ENCODE measurements at regions not wholly inside any gene's neighbourhood (a gene's known extent, or its start where the extent isn't known, plus 50 kb on each side); places are given as distances from the start of the nearest gene placed in this dataset.

DNA sequence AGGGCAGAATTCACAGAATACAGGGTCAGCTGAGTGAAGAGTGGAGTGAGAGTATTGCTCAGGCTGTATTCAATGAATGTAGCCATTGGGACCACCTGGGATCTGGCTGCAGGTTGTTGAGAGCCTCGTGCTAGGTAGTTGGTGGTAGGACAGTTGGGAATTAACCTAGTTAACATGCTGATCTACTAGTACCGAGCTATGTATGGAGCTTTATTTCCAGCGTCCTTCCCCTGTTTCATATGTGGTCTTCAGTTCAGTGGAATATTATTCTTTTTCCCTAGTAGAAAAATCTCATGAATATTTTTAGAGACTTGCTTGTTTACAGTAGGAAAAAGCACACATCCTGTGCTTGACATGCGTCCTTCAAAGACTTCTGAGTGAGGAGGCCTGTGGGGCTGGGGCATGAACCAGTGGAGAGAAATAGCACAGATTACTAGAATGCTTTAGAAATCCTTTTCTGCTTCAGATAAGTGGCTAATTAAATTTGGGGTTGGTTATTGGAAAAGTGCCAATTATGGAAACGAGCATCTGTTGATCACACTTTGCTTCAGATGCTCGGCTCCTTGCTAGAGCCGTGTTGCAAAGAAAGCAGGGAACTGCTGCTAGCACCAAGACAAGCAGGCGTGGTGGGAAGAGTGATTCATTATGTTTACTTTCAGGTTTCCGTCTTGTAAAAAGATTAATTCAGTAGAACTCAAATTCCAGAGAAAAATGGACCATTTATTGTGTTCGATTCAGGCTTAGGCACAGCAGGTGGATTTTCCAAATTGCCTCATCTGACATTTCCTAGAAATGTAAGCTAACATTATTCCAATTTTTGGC, 53.6 kb downstream of the ARF6 start:
- Mint-ChIP-seq H3K4me3 (peak overlapping the region; percentile 0), H3K4me1 (peaks cover 50 to 52% of the 10 kb centered on the region in 2 donors), H3K36me3 (no peaks in the 10 kb centered on the region), H3K27me3 (ENCODE audit: low read depth in 2 of 2) (no peaks in the 10 kb centered on the region), H3K27ac (peak overlapping the region; percentile 77 to 86), H3K9me3 (peaks cover 0 to 3% of the 10 kb centered on the region in 2 donors)
- TF ChIP-seq, protein P1, sequence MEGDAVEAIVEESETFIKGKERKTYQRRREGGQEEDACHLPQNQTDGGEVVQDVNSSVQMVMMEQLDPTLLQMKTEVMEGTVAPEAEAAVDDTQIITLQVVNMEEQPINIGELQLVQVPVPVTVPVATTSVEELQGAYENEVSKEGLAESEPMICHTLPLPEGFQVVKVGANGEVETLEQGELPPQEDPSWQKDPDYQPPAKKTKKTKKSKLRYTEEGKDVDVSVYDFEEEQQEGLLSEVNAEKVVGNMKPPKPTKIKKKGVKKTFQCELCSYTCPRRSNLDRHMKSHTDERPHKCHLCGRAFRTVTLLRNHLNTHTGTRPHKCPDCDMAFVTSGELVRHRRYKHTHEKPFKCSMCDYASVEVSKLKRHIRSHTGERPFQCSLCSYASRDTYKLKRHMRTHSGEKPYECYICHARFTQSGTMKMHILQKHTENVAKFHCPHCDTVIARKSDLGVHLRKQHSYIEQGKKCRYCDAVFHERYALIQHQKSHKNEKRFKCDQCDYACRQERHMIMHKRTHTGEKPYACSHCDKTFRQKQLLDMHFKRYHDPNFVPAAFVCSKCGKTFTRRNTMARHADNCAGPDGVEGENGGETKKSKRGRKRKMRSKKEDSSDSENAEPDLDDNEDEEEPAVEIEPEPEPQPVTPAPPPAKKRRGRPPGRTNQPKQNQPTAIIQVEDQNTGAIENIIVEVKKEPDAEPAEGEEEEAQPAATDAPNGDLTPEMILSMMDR (IDR thresholded peaks at IDR 0.05): no peak
- Histone ChIP-seq H3K36me3 (ENCODE audit: control insufficient read depth, insufficient read depth, low read length) (no peaks in the 10 kb centered on the region), H3K4me1 (ENCODE audit: control insufficient read depth, insufficient read depth, low read length) (peaks cover 33% of the 10 kb centered on the region), H3K27ac (ENCODE audit: low read length) (peak overlapping the region; percentile 84), H3K4me3 (ENCODE audit: low read length) (no peak overlapping the region), H3K9me3 (ENCODE audit: control insufficient read depth, insufficient read depth, low read length) (no peaks in the 10 kb centered on the region), H3K27me3 (ENCODE audit: control insufficient read depth, insufficient read depth, low read length) (no peaks in the 10 kb centered on the region)
- intact Hi-C loops (cut with micrococcal nuclease): no loop called here
- DNase-seq (peak in 1 of 2 donors; percentile 55), ATAC-seq (no peak)
- 68% methylated on average over 8 of the region's 10 CpGs for WGBS (ENCODE audit: insufficient coverage)

DNA sequence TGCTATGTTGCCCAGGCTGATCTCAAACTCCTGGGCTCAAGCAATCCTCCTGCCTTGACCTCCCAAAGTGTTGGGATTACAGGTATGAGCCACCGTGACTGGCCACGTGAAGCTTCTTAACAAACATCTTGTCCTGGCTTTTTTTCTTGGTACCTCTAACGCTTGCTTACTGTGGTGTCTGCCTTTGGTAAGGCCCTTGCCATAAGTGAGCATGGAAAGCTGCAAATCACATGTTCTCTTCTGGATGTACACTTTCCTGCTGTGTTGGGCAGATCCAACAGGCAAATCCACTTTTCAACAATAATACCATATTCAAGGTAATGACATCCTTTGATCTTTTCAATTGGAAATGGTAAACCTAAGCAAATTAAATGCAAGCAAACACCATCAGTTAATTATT, 54.6 kb downstream of the ARF6 start:
- Mint-ChIP-seq H3K4me3 (no peak overlapping the region), H3K36me3 (no peaks in the 10 kb centered on the region), H3K27ac (no peak overlapping the region), H3K4me1 (peaks cover 48% of the 10 kb centered on the region in 2 donors), H3K27me3 (ENCODE audit: low read depth in 2 of 2) (no peaks in the 10 kb centered on the region), H3K9me3 (peaks cover 0 to 3% of the 10 kb centered on the region in 2 donors)
- H3K27me3 ChIP-seq (ENCODE audit: control insufficient read depth, insufficient read depth, low read length): no peaks in the 10 kb centered on the region
- H3K36me3 ChIP-seq (ENCODE audit: control insufficient read depth, insufficient read depth, low read length): no peaks in the 10 kb centered on the region
- H3K4me1 ChIP-seq (ENCODE audit: control insufficient read depth, insufficient read depth, low read length): peaks cover 24% of the 10 kb centered on the region
- 98% methylated on average over 3 of the region's 3 CpGs for WGBS (ENCODE audit: insufficient coverage)
- H3K4me3 ChIP-seq (ENCODE audit: low read length): no peak overlapping the region
- H3K9me3 ChIP-seq (ENCODE audit: control insufficient read depth, insufficient read depth, low read length): no peaks in the 10 kb centered on the region
- no peak for DNase-seq
- no peak overlapping the region for H3K27ac ChIP-seq (ENCODE audit: low read length)
- TF ChIP-seq, protein P1 (IDR thresholded peaks at IDR 0.05): no peak
- no peak for ATAC-seq
- intact Hi-C loops (cut with micrococcal nuclease): no loop called here

DNA sequence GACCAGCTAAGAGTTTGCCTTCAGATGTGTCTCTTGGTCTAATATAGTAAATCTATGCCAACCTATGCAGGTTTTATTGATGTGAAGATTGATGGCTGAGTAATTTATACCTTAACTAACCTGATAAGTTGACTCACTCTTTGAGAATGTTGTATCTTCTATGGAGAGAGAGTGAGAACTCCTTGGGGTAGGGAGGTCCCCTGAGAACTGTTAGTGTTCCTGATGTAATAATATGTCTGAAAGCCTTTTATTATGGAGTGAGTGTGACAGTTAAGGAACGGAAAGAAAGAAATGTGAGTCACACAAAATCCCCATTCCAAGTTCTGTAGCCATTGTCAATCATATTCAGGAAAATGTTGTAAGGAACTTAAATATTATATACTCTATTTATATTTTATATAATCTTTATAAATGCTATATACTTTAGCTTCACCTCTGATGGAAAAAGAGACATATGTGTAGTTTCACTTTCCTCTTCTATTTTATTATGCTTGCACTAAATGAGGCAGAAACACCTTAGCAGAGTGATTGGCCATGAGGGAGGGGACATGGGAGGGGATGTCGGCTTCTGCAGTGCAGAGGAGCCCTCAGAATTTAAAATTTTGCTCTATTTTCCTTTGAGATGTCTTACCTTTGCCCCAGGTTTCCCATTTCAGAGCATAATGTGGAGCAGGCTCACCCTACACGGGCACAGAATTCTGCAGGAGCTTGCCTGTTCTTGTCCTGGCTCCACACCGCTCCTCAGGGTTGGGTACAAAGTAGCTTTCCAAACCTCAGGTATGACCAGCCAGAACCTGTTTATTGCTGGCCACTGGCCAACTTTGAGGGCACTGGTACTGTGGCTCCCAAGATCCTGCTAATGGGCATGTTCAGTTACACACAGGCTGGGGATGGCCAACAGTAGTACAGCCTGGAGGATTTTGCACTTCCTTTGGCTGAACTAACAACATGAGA, 57.7 kb downstream of the ARF6 start:
- WGBS (ENCODE audit: insufficient coverage): 83% methylated on average over 3 of the region's 4 CpGs
- no peaks in the 10 kb centered on the region for H3K36me3 Mint-ChIP-seq
- no peaks in the 10 kb centered on the region for H3K9me3 Mint-ChIP-seq
- no peak for ATAC-seq
- no peaks in the 10 kb centered on the region for H3K27me3 ChIP-seq (ENCODE audit: control insufficient read depth, insufficient read depth, low read length)
- no peaks in the 10 kb centered on the region for H3K36me3 ChIP-seq (ENCODE audit: control insufficient read depth, insufficient read depth, low read length)
- DNase-seq: peak in 1 of 2 donors; percentile 15
- H3K27ac Mint-ChIP-seq: peak overlapping the region in 1 of 2 donors; percentile 59
- H3K4me1 Mint-ChIP-seq: peaks cover 28 to 34% of the 10 kb centered on the region in 2 donors
- H3K4me3 Mint-ChIP-seq: no peak overlapping the region
- H3K4me3 ChIP-seq (ENCODE audit: low read length): no peak overlapping the region
- H3K27me3 Mint-ChIP-seq (ENCODE audit: low read depth in 2 of 2): no peaks in the 10 kb centered on the region
- peaks cover 18% of the 10 kb centered on the region for H3K4me1 ChIP-seq (ENCODE audit: control insufficient read depth, insufficient read depth, low read length)
- TF ChIP-seq, protein P1 (IDR thresholded peaks at IDR 0.05): no peak
- H3K9me3 ChIP-seq (ENCODE audit: control insufficient read depth, insufficient read depth, low read length): no peaks in the 10 kb centered on the region
- no peak overlapping the region for H3K27ac ChIP-seq (ENCODE audit: low read length)
- intact Hi-C loops (cut with micrococcal nuclease): no loop called here

All from natural killer cell (primary cell).